ENCODE measurements at regions not wholly inside any gene's neighbourhood (a gene's known extent, or its start where the extent isn't known, plus 50 kb on each side); places are given as distances from the start of the nearest gene placed in this dataset.

- Histone ChIP-seq H3K4me1 (ENCODE audit: control insufficient read depth, insufficient read depth, low read length) (no peaks in the 10 kb centered on the region), H3K9ac (ENCODE audit: low read length in 2 of 2) (no peak overlapping the region), H3K36me3 (ENCODE audit: control insufficient read depth in 2 of 2, insufficient read depth in 2 of 2, low read length in 2 of 2) (no peaks in the 10 kb centered on the region), H3K9me3 (ENCODE audit: control insufficient read depth in 2 of 2, low read length in 2 of 2) (no peaks in the 10 kb centered on the region), H3K27me3 (ENCODE audit: control insufficient read depth in 1 of 2, insufficient read depth in 2 of 2, low read length in 2 of 2) (peaks cover 2 to 3% of the 10 kb centered on the region in 2 donors), H3K4me3 (ENCODE audit: low read length in 2 of 2) (no peak overlapping the region), H3K27ac (ENCODE audit: low read length) (no peak overlapping the region)
These were observed 248.6 kb upstream of the SALL3 start for GRCh38 chr18:78731016-78731397.

- Histone ChIP-seq H3K9ac (ENCODE audit: low read length in 2 of 2) (no peak overlapping the region), H3K27me3 (ENCODE audit: control insufficient read depth in 1 of 2, insufficient read depth in 2 of 2, low read length in 2 of 2) (peaks cover 2 to 3% of the 10 kb centered on the region in 2 donors), H3K36me3 (ENCODE audit: control insufficient read depth in 2 of 2, insufficient read depth in 2 of 2, low read length in 2 of 2) (no peaks in the 10 kb centered on the region), H3K4me1 (ENCODE audit: control insufficient read depth, insufficient read depth, low read length) (no peaks in the 10 kb centered on the region), H3K4me3 (ENCODE audit: low read length in 2 of 2) (no peak overlapping the region), H3K27ac (ENCODE audit: low read length) (no peak overlapping the region), H3K9me3 (ENCODE audit: control insufficient read depth in 2 of 2, low read length in 2 of 2) (no peaks in the 10 kb centered on the region)
These were observed 248.1 kb upstream of the SALL3 start for GRCh38 chr18:78731398-78732032.

GRCh38 chr18:78732273-78733210 is 247.1 kb upstream of the SALL3 start:
- Histone ChIP-seq H3K4me3 (ENCODE audit: low read length in 2 of 2) (no peak overlapping the region), H3K27ac (ENCODE audit: low read length) (no peak overlapping the region), H3K9me3 (ENCODE audit: control insufficient read depth in 2 of 2, low read length in 2 of 2) (no peaks in the 10 kb centered on the region), H3K9ac (ENCODE audit: low read length in 2 of 2) (no peak overlapping the region), H3K4me1 (ENCODE audit: control insufficient read depth, insufficient read depth, low read length) (no peaks in the 10 kb centered on the region), H3K36me3 (ENCODE audit: control insufficient read depth in 2 of 2, insufficient read depth in 2 of 2, low read length in 2 of 2) (no peaks in the 10 kb centered on the region), H3K27me3 (ENCODE audit: control insufficient read depth in 1 of 2, insufficient read depth in 2 of 2, low read length in 2 of 2) (peaks cover 2 to 3% of the 10 kb centered on the region in 2 donors)

GRCh38 chr18:78733762-78734613 is 245.6 kb upstream of the SALL3 start:
- Histone ChIP-seq H3K9ac (ENCODE audit: low read length in 2 of 2) (no peak overlapping the region), H3K9me3 (ENCODE audit: control insufficient read depth in 2 of 2, low read length in 2 of 2) (no peaks in the 10 kb centered on the region), H3K4me3 (ENCODE audit: low read length in 2 of 2) (no peak overlapping the region), H3K36me3 (ENCODE audit: control insufficient read depth in 2 of 2, insufficient read depth in 2 of 2, low read length in 2 of 2) (no peaks in the 10 kb centered on the region), H3K27ac (ENCODE audit: low read length) (no peak overlapping the region), H3K4me1 (ENCODE audit: control insufficient read depth, insufficient read depth, low read length) (no peaks in the 10 kb centered on the region), H3K27me3 (ENCODE audit: control insufficient read depth in 1 of 2, insufficient read depth in 2 of 2, low read length in 2 of 2) (peaks cover 2 to 3% of the 10 kb centered on the region in 2 donors)

- no peak overlapping the region for H3K27ac ChIP-seq (ENCODE audit: low read length)
- H3K27me3 ChIP-seq (ENCODE audit: control insufficient read depth in 1 of 2, insufficient read depth in 2 of 2, low read length in 2 of 2): peaks cover under 1 to 2% of the 10 kb centered on the region in 2 donors
- no peak overlapping the region for H3K4me3 ChIP-seq (ENCODE audit: low read length in 2 of 2)
- no peaks in the 10 kb centered on the region for H3K36me3 ChIP-seq (ENCODE audit: control insufficient read depth in 2 of 2, insufficient read depth in 2 of 2, low read length in 2 of 2)
- no peak overlapping the region for H3K9ac ChIP-seq (ENCODE audit: low read length in 2 of 2)
- no peaks in the 10 kb centered on the region for H3K9me3 ChIP-seq (ENCODE audit: control insufficient read depth in 2 of 2, low read length in 2 of 2)
- no peaks in the 10 kb centered on the region for H3K4me1 ChIP-seq (ENCODE audit: control insufficient read depth, insufficient read depth, low read length)
These were observed 245.0 kb upstream of the SALL3 start for GRCh38 chr18:78734614-78734945.

GRCh38 chr18:78735131-78736014 is 244.2 kb upstream of the SALL3 start:
- Histone ChIP-seq H3K36me3 (ENCODE audit: control insufficient read depth in 2 of 2, insufficient read depth in 2 of 2, low read length in 2 of 2) (no peaks in the 10 kb centered on the region), H3K27ac (ENCODE audit: low read length) (no peak overlapping the region), H3K27me3 (ENCODE audit: control insufficient read depth in 1 of 2, insufficient read depth in 2 of 2, low read length in 2 of 2) (peaks cover 0 to 2% of the 10 kb centered on the region in 2 donors), H3K4me1 (ENCODE audit: control insufficient read depth, insufficient read depth, low read length) (no peaks in the 10 kb centered on the region), H3K9me3 (ENCODE audit: control insufficient read depth in 2 of 2, low read length in 2 of 2) (no peaks in the 10 kb centered on the region), H3K9ac (ENCODE audit: low read length in 2 of 2) (no peak overlapping the region), H3K4me3 (ENCODE audit: low read length in 2 of 2) (no peak overlapping the region)

GRCh38 chr18:78736015-78736690 is 243.5 kb upstream of the SALL3 start:
- H3K4me3 ChIP-seq (ENCODE audit: low read length in 2 of 2): no peak overlapping the region
- H3K4me1 ChIP-seq (ENCODE audit: control insufficient read depth, insufficient read depth, low read length): no peaks in the 10 kb centered on the region
- H3K9me3 ChIP-seq (ENCODE audit: control insufficient read depth in 2 of 2, low read length in 2 of 2): no peaks in the 10 kb centered on the region
- peaks cover 0 to 3% of the 10 kb centered on the region in 2 donors for H3K27me3 ChIP-seq (ENCODE audit: control insufficient read depth in 1 of 2, insufficient read depth in 2 of 2, low read length in 2 of 2)
- H3K9ac ChIP-seq (ENCODE audit: low read length in 2 of 2): no peak overlapping the region
- H3K36me3 ChIP-seq (ENCODE audit: control insufficient read depth in 2 of 2, insufficient read depth in 2 of 2, low read length in 2 of 2): no peaks in the 10 kb centered on the region
- no peak overlapping the region for H3K27ac ChIP-seq (ENCODE audit: low read length)

GRCh38 chr18:78737006-78737915 is 242.4 kb upstream of the SALL3 start:
- no peak overlapping the region for H3K27ac ChIP-seq (ENCODE audit: low read length)
- no peak overlapping the region for H3K4me3 ChIP-seq (ENCODE audit: low read length in 2 of 2)
- peaks cover 0 to 3% of the 10 kb centered on the region in 2 donors for H3K27me3 ChIP-seq (ENCODE audit: control insufficient read depth in 1 of 2, insufficient read depth in 2 of 2, low read length in 2 of 2)
- H3K36me3 ChIP-seq (ENCODE audit: control insufficient read depth in 2 of 2, insufficient read depth in 2 of 2, low read length in 2 of 2): no peaks in the 10 kb centered on the region
- no peaks in the 10 kb centered on the region for H3K9me3 ChIP-seq (ENCODE audit: control insufficient read depth in 2 of 2, low read length in 2 of 2)
- H3K4me1 ChIP-seq (ENCODE audit: control insufficient read depth, insufficient read depth, low read length): no peaks in the 10 kb centered on the region
- no peak overlapping the region for H3K9ac ChIP-seq (ENCODE audit: low read length in 2 of 2)

- no peak overlapping the region for H3K27ac ChIP-seq (ENCODE audit: low read length)
These were observed 241.4 kb upstream of the SALL3 start for GRCh38 chr18:78738076-78738690.

More at GRCh38 chr18:78738076-78738690, 241.4 kb upstream of the SALL3 start:
- no peaks in the 10 kb centered on the region for H3K36me3 ChIP-seq (ENCODE audit: control insufficient read depth in 2 of 2, insufficient read depth in 2 of 2, low read length in 2 of 2)
- no peak overlapping the region for H3K4me3 ChIP-seq (ENCODE audit: low read length in 2 of 2)
- no peak overlapping the region for H3K9ac ChIP-seq (ENCODE audit: low read length in 2 of 2)
- no peaks in the 10 kb centered on the region for H3K4me1 ChIP-seq (ENCODE audit: control insufficient read depth, insufficient read depth, low read length)
- no peaks in the 10 kb centered on the region for H3K9me3 ChIP-seq (ENCODE audit: control insufficient read depth in 2 of 2, low read length in 2 of 2)
- H3K27me3 ChIP-seq (ENCODE audit: control insufficient read depth in 1 of 2, insufficient read depth in 2 of 2, low read length in 2 of 2): peaks cover 0 to 2% of the 10 kb centered on the region in 2 donors

Measured in stomach smooth muscle (tissue), 2 donors.